HG03045 (cell line): ENCODE measurements at regions not wholly inside any gene's neighbourhood (a gene's known extent, or its start where the extent isn't known, plus 50 kb on each side); places are given as distances from the start of the nearest gene placed in this dataset.

ENCODE experiments used
- ATAC-seq: cut with Tn5 transposase; IDR thresholded peaks from one replicate; pipeline ENCODE4 v1.9.1; 2021; ENCODE audit warnings: mild to moderate bottlenecking, moderate library complexity; ENCODE audit not compliant: unreplicated experiment

DNA sequence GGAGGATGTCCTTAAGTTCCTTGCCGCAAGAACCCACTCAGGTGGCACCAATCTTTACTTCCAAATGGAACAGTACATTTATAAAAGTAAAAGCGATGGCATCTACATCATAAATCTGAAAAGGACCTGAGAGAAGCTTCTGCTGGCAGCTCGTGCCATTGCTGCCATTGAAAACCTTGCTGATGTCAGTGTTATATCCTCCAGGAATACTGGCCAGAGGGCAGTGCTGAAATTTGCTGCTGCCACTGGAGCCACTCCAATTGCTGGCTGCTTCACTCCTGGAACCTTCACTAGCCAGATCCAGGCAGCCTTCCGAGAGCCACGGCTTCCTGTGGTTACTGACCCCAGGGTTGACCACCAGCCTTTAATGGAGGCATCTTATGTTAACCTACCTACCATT, 191.7 kb downstream of the TRIM27 start:
- no peak for ATAC-seq

DNA sequence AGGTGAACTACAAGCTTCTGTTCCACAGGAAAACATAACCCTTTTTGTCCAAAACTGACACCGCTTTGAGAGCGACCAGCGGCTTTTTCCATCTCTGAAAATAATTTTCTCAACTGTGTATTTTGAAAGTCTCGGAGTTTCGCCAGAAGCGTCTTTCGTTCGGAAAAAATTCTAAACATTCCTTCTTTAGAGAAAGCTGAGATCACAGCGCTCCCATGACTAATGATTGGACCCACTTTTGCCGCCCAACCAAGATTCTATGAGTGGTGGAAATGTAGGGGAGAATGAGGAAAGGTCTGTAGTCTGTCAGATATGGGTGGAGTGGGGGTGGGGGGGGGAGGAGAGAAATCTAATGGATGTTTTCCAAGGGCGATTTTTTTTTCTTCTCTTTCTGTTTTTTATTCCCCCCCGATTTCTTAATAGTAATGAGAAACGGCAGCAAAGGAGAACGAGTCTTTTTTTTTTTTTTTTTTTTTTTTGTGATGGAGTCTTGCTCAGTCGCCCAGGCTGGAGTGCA, 189.3 kb downstream of the TRIM27 start:
- no peak for ATAC-seq

DNA sequence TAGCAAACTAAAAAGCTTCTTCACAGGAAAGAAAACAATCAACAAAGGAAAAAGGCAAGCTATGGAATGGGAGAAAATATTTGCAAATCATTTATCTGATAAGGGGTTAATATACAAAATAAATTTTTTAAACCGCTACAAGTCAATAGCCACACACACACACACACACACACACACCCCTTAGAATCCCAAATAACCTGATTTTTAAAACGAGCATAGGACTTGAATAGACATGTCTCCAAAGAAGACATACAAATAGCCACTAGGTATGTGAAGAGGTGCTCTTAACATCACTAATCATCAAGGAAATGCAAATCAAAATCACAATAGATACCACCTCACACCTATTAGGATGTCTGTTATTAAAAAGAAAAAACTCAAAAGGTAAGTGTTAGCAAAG, 187.7 kb downstream of the TRIM27 start:
- no peak for ATAC-seq

DNA sequence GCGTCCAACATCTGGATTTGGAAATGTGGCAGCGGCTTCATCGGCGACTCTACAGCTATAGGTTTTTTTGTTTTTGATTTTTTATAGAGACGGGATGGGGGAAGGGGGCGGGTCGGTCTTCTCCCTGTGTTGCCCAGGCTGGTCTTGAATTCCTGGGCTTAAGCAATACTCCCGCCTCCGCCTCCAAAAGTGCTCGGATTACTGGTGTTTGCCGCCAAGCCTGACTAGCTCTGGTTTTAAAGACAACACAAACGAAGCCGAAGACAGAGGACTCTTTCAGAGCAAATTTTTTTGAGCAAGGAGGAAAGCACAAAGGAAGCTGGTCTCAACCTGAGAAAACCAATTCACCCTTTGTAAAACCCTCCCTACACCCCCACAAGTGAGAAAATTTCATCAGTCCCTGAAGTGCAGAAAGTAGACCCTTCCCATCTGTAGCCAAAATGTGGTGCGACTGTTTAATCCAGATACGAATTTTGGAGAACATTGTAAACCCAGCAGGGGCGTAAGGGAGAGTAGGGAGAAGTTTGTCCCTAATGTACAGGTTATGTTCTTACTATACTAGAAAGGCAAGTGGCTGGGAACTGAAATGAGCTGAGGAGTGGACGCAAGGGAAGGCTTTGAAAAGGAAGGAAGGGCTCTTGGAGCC, 185.9 kb downstream of the TRIM27 start:
- ATAC-seq, result no peak

DNA sequence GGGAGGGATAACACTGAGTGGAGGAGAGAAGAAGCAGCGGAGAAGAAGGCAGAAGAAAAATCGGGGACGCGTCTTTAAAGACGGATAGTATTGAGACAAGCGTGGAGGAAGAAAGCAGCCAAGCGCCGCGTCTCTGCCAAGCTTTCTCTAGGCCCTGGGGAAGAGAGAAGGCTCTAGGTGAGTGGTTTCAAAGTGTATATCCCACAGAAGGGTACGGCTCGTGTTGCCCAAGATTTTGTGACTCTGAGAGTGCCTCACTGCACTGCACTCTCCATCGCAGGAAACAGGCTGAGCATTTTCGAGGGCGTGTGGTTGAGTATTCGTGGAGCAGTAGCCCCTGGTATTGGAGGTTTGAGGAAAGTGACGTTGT, 185.4 kb downstream of the TRIM27 start:
- ATAC-seq, result no peak

DNA sequence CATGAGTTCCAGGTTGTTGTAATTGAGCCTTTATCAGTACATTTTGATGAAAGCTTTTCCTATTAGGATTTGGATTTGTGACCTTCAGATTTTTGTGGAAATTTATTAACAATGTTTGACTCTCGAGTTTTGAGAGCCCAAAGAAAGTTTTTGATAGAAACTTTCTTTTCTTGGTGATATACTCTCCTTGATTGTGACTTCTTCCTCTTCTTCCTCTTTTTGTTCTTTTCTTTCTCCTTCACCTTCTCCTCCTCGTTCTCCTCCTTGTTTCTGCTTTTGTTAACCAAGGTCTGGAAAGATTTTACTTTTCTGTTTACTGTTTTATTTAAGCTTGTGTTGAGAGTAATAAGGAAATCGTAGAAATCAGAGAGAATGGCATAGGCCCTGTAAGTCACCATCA, 182.4 kb downstream of the TRIM27 start:
- ATAC-seq, result no peak

DNA sequence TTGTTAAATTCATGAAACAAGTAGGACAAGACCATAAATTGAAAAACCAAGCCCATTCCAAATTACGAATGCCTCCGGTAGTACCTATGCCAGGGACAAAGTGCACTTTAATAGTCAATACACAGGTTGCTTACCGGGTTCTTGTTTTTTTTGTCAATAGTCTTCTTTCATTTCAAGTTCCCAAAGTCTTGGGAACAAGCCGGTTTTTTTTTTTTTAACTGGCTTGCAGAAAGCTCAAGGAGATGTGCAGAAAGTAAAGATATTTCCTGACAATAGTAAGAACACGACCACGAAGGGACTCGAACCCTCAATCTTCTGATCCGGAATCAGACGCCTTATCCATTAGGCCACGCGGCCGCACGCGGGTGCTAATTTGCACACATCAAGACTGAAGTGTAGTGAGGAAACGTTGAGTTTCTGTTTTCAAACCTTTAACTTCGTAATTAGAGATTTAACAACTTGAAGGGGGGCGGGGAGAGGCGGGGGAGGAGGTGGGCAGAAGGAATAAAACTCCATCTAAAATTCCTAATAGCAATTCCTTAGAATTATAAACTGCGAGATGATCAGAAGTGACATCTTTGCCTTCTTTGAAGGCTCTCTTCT, 181.0 kb downstream of the TRIM27 start:
- no peak for ATAC-seq

DNA sequence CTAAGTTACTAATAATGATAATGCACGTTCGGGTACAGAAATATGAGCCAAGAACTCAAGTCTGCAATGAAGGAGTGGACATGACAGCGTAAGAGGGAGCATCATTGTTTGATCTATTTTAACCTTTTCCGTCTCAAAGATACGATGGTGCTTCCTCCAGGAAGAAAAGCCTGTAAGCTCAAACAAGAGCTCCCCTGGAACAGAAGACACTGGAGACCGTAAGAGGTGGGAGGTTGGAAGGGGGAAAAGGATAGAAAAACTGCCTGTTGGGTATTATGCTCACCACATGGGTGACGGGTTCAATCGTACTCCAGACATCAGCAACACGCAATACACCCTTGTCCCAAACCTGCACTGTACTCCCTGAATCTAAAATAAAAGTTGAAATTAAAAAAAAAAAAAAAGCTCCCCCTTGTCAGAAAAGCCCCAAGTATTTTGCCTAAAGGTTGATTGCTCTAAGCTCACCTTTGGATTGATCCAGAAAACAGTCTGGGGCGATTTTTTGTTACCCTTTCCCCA, 180.5 kb downstream of the TRIM27 start:
- no peak for ATAC-seq

DNA sequence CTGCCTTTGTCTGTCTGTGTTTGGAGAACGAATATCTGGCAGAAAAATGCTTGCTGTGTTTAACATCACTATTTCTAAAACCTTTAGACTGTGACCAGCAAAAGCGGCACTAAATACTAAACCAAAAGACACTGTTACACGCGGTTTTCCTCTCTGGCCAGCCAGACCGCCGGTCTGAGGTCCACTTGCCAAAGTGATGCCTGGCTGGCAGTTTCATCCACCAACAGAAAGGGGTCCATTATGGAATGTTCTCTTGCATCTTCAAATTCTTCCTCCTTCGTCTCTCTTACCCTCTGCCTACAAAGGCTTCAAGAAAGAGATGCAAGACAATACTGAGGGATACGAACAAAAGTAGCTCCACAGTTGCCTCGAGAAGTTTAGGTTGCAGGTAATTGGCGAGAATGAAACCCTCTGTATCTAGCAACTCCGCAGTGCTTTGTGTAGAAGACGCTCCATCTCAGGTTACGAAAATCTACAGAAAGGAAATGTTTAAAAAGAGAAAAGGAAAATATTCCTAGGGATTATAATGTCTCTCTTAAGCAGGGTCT, 176.6 kb downstream of the TRIM27 start:
- no peak for ATAC-seq

DNA sequence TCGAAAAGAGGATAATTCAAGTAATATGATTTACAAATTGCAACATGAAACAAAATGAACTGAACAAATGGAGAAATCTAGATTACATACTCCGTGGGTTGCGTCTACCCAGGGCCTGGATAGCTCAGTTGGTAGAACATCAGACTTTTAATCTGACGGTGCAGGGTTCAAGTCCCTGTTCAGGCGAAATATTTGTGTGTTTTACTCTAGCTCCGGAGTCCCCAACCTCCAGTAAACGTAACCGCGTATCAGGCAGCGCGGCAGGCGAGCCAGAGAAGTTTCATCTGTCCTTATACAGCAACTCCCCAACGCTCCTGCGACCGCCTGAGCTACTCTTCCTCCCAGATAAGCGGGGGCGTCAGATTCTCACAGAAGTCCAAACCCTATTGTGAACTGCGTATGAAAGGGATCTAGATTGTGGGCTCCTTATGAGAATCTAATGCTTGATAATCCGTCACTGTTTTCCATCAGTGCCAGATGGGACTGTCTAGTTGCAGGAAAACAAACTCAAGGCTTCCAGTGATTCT, 176.1 kb downstream of the TRIM27 start:
- ATAC-seq, result no peak

DNA sequence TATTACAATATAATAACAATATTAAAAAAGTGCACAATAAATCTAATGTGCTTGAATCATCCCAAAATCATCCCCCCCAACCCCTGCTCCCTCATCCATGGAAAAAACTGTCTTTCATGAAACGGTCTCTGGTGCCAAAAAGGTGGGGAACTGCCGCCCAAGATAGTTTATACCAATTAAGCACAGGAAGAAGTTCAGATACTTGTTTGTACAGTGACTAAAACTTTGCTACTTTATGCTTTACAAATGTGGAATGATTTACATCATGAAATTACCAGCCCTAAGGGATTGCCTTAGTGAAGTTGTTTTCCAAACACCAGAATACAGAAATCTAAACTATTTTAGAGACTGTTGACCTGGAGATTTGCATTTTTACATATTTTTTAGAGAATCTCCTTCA, 175.6 kb downstream of the TRIM27 start:
- no peak for ATAC-seq

DNA sequence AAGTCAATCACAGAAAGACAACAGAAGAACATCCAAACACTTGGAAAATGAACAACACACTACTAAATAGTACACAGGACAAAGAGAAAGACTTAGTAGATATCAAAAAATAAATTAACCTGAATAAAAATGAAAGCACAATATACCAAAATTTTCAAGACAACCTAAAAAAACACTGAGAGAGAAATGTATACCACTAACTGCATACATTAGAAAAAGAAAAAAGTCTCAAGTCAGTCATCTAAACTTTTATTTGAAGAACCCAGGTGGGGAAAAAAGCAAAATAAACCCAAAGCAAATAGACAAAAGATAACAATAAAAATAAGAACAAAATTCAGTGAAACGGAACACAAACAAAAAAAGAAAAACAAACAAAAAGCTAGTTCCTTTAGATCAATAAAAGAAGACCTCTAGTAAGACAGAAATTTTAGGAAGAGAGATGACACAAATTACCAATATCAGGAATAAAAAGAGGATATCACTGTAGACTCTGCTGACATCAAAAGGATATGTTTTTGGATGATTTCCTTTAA, 172.8 kb downstream of the TRIM27 start:
- ATAC-seq, result no peak

DNA sequence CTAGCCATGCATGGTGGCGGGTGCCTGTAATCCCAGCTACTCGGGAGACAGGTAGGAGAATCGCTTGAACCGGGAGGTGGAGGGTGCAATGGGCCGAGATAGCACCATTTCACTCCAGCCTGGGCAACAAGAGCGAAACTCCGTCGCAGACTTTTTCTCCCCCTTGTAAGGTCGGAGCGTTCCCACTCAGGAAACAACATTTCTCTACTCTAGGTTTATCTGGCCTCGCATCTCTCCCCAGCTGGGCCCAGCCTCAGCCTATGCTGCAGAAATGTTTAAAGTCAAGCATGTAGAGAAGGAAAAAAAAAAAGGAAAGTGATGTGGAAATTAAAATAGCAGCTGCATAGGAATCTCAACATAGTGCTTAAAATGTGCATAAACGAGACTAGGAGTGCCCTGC, 172.3 kb downstream of the TRIM27 start:
- no peak for ATAC-seq

DNA sequence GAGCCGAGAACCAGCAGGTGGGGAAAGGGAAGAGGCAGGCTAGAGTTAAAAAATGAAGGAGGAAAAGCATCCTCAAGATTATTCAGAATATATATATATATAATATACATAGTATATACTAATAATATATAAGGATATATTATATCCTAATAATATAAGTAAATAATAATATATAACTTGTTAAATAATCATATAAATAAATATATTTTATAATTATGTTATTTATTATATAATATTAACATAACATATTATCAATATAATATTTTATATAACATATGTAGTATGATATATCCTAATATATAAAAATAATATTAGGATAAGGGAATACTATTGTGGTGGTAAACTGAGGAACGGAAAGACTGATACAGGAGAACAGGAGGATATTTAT, 171.8 kb downstream of the TRIM27 start:
- no peak for ATAC-seq

DNA sequence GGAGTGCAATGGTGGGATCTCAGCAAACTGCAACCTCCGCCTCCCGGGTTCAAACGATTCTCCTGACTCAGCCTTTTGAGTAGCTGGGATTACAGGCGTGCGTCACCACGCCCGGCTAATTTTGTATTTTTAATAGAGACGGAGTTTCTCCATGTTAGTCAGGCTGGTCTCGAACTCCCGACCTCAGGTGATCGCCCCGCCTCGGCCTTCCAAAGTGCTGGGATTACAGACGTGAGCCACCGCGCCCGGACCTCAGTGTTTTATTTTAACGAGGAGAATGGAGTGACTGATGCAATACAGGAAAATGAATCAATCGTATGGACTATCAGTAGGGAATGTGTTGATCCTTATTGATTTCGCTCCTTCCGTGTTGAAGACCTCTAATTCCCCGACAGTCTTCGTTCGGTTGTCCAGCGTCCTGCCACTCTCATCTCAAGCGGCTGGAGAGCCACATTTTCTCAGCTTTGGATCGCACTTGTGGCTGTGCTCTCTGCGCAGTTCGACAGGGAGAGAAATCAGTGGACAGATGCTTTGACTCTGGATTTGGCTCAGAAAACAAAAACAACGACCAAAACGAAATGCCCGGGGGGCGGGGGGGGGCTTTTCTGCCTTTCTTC, 166.2 kb downstream of the TRIM27 start:
- ATAC-seq, result no peak

DNA sequence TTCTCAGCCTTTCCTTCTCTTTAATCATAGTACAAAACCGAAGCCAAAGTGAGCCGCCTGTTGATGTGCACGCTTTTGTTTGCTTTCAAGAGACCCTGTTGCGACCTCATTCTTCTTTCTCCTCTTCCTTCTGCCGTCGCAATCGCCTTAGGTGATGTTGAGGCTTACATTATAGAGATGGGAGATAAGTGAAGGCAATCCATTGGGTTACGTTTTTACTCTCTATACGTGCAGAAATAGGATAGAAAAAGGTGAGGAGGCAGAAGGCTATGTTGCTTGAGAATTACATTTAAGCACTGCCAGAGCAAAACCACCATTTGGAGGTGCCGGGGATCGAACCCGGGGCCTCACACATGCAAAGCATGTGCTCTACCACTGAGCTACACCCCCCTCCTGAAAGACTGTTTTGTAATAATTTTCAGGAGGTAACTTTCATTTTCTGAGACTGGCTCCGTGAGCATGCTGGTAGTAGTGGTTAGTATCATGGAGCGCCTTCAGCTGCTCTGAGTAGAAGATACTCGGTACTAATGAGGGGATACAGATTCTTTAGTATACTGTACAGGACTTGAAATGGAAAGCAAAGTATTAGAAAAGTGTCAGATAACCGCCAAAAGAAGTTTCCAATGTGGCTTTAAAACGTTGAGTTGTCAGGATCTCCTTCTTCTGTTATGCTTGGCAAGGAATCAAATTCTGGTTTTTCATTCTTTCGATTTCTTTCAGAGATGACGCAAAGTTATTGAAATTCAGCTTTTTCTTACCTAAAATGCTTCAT, 165.6 kb downstream of the TRIM27 start:
- ATAC-seq, result no peak

DNA sequence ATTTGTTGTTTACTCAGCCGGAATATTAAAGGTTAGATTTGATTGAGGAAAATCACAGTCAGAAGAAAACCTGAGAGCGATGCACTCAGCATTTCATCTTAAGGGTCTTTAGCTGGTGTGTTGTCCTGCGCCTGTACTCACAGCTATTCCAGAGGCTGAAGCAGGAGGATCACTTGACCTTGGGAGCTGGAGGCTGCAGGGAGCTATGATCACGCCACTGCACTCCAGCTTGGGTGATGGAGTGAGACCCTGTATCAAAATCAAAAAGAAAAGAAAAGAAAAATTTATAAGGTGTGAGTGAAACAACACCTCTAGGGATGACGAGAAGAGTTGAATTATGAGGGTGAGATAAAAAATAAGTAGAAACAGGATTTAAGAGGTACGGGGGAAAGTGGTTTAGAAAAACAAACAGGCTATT, 165.0 kb downstream of the TRIM27 start:
- ATAC-seq, result no peak

DNA sequence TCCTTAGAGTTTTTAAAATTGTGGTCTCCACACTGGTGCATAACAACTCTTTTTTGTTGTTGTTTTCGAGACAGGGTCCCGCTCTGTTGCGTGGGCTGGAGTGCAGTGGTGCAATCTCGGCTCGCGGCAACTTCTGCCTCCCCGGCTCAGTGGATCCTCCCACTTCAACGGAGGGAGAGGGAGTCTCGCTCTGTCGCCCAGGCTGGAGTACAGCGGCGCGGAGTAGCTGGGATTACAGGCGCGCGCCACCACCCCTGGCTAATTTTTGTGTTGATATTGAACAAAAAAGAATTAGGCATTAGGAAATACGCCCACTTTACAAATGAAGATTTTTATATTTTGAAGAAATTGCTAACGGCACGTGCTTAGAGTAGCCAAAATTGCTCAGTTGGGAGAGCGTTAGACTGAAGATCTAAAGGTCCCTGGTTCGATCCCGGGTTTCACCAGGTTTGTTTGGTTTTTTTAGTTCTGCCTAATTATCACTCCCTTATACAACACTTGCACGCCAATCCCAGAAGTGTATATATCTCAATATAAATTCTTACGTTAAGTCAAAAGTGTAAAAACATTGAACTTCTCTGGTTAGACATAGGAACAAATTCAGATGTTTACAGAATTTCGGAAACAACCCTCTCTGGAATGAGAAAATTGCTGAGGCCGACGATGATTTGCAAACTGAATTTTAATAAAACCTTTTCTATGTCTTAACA, 159.6 kb downstream of the TRIM27 start:
- no peak for ATAC-seq

DNA sequence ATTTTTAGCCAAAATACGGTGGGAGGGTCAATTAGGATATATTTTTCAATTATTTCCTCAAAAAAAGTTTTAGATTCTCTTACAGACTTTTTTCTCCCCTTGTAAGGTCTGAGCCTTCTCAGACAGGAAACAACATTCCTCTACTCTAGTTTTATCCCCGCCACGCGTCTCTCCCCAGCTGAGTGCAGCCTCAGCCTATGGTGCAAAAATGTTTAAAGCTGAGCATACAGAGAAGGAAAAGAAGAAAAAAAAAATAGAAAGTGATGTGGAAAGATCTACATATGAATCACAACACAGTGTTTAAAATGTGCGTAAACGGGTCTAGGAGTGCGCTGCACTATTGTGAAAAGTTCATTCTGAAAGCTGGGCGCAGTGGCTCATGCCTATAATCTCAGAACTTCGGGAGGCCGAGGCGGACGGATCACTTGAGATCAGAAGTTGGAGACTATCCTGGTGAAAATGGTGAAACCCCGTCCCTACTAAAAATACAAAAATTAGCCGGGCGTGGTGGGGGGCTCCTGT, 159.0 kb downstream of the TRIM27 start:
- ATAC-seq, result no peak

DNA sequence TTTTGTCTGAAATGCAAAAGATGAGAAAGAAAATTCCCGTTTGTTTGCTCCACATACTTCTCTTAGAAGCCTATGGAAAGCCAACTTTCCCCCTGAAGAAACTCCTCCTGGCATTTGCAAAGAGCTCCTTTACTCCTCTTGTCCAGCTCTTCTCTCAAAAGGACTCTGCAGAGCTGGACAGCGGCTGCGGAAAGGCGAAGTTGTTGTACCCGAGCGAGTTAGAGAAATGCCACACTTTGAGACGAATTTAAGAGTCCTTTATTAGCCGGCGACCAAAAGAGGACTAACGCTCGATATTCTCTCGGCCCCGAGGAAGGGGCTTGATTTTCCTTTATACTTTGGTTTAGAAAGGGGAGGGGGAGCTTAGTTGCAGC, 157.8 kb downstream of the TRIM27 start:
- no peak for ATAC-seq
